ENCODE measurements at regions not wholly inside any gene's neighbourhood (a gene's known extent, or its start where the extent isn't known, plus 50 kb on each side); places are given as distances from the start of the nearest gene placed in this dataset.
"Not testable (repeated sequence)": the region's sequence is repeated elsewhere in the genome, so short reads cannot be mapped to it uniquely, and the experiment has no call there.

DNA sequence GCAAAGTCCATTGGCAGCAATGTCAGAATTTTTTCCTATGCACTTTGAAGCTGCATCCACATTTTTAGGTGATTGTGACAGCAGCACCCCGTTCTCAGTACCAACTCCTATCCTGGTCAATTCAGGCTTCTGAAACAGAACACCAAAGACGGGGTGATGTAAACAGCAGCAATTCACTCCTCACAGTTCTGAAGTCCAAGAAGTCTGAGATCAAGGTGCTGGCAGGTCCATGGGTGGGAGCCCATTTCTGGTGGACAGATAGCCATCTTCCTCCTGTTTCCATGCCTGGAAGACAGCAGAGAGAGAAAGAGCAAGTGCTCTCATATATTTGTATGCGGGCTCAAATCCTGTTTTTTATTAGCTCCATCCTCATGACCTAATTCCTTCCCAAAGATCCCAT, 471.2 kb downstream of the BRD1 start:
- no peak for DNase-seq

GRCh38 chr22:49355211-49355920, 472.3 kb downstream of the BRD1 start:
- no peak for DNase-seq

- no peak for DNase-seq
Measured at GRCh38 chr22:49354516-49355210, 473.0 kb downstream of the BRD1 start.

GRCh38 chr22:49353235-49353634, 474.4 kb downstream of the BRD1 start:
- no peak for DNase-seq

DNA sequence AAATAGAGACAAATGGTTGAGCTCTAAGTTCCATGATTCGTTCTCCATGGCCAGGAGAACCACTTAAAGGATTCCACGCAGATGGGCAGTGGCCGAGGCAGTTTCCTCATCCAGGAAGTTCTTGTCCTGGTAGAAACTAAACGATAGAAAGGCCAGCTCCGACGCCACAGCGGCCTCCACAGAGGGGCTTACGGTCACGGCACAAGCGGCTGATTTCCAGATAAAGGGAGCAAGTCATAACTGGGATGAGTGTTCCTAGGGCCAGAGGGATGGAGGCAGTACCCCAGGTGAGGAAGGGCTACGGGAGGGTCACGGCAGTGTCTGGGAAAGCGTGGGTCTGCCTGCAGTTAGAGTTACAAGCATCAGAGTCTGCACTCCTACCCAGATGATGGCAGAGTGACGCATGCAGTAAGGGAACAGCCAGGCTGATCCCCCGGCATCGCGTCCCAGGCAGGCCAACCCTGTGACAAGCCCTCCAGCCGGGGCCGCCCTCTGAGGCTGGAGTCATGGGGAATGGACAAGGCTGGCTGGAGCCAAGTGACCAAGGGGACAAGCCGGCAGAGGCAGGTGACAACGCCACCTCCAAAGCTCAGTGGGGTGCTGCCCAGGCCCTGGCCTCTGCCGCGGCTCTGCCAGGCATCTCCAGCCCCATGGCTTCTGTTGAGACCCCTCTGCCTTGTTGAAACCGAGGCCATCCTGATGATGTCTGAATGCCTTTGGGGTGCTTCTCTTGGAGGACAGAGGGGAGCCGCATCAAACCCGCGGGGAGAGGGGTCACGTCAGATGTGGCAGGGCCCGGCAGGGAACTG, 475.1 kb downstream of the BRD1 start:
- DNase-seq, result no peak

DNA sequence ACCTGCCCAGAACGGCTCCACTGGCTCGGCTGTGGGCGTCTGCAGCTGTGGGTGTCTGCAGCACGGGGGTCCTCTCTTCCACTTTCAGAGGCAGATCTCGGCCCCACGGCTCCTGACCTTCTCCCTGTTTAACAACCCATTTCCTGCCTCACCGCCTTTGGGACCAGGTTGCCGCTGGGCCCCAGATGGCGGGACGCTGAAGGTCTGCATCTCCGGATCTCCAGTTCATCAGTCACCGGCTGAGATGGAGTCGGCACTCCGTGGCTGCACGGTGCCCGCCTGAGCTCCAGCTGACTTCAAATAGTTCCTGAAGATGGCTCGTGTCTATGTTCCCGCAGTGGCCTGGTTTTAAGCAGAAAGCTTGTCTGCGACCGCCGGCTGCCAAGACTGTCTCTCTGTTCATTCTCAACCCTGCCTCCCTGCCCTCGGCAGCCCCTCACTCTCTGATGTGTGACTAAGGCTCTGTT, 475.9 kb downstream of the BRD1 start:
- DNase-seq, result no peak

DNA sequence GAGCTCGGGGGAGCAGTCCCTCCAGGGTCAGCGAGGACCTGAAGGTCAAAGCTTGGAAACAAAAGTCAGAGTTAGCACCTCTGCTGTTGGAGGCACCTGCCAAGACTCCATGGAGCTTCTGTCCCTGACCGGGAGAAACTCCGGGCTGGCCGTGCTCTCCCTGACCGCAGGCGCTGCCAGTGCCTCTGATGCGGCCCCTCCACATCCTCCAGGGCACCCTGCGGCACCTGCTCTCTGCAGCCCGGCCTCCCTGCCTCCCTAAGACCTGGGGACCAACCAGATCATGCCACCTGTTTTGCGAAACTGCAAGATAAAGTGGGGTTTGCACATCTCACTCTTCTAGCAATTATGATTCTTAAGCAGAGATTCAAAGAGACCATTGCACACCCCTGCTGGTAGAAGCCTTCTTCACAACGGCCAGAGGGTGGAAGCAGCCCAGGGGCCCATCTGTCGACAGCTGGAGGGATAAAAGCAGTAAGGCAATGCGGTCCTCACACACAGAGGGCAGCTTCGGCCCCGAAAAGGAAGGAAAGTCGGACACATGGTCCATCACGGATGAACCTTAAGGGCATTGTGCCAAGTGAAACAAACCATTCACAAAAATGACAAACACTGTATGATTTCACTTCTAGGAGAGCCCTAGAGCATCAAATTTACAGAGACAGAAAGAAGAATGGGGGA, 477.1 kb downstream of the BRD1 start:
- no peak for DNase-seq

- no peak for DNase-seq
Measured at GRCh38 chr22:49349841-49350381, 477.8 kb downstream of the BRD1 start.

DNA sequence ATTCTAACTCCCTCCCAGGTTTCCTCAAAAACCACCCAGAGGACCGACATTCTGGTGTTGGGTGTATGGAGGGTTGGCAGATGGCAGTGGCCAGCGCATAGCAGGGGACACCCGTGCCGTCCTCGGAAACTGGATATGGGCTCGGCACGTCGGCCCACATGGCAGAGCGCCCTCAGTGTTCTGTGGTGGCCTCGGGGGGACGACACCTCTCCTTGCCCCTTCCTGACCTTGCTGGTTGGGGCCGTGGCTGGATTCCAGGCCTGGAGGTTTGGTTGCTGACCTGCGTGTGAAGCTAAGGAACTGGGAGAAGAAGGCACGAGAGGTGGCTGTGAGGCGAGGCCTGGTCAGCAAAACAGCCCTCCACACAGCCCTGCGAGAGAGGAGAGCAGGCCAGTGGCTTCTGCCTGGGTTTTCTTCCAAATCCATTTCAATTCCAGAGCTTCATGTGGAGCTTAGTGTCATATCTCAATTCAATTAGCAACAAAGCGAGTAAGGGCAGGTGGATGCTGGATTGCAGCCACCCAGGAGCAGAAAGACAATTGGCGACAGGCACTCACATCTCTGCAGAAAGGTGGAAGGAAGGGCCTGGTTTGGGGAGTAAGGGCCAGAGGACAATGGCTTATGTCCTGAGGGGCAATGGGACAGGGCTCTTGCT, 478.4 kb downstream of the BRD1 start:
- DNase-seq, result no peak

DNA sequence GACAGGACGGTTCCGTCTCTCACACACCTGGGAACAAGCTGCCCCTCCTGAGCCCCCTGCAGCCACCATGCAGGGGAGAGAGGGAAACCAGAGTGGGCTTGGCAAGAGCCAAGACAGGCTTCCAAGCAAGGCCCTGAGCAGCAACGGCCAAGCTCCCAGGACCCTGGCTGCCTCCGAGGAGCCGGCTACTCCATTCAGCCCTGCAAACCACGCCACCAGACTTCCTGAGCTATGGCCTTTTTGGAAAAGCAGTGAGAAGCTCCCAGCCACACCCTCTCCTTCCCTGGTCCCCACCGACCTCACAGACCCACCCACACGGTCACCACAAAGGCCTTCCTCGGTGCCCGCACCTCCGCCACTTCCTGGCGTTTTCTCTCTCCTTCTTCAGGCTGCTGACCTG, 479.0 kb downstream of the BRD1 start:
- DNase-seq, result no peak

DNA sequence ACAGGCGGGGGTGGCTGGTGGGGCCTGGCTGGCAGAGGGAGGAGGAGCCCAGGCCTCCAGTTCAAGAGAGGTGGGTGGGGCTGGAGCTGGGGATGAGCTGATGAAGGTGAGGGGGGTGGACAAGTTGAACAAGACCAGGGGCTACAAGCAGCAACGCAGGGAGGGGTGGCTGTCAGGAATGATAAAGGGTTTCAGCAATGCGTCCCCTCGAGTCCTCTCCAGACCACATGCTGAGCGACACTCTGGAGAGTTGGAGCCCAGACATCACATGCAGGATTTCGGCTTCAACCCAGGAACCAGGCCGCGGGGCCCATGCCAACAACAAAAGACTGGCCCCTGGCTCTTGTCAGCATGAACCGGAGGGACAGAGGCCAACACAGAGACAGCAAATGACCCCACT, 480.3 kb downstream of the BRD1 start:
- DNase-seq, result no peak

DNA sequence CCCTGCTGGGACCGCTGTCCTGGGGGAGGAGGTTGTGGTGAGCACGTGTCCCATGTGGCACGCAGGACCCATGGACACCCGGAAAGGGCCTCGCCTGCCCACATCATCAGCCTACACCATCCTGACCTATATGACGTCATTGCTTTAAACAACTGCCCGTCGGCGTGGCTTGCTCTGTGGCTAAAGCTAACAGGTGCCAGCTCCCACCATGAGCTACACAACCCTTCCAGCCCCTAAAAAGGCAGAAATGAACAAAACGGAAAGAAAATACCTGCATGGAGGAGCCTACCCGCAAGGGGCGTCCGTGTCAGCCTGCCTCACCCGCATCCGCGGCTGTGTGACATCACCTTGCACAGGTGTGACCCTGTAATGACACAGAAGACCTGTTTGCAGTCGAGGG, 481.8 kb downstream of the BRD1 start:
- DNase-seq, result no peak

DNA sequence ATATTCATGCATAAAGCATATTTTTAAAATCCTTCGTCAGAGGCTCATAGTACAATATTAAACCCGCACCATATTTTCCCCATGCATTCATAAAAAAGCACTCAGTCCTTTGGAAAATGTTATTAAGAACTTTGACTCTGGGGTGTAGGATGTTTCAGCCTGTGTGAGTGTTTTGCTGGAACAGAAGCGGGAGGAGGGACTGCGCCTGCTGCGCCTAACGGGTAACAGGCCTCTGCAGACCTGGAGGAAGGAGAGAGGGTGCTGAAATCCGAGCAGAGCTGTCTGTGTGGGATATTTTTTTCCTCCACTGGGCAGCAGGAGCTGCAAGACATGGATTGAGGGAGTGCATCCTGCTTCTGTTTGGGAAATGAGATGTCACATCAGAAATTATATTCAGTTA, 483.0 kb downstream of the BRD1 start:
- no peak for DNase-seq

- DNase-seq, result no peak
Measured at GRCh38 chr22:49344161-49344560, 483.5 kb downstream of the BRD1 start.

- DNase-seq, result no peak
Measured at GRCh38 chr22:49340406-49340805, 487.3 kb downstream of the BRD1 start.

GRCh38 chr22:49336483-49336882, 491.2 kb downstream of the BRD1 start:
- not testable (repeated sequence) for DNase-seq

DNA sequence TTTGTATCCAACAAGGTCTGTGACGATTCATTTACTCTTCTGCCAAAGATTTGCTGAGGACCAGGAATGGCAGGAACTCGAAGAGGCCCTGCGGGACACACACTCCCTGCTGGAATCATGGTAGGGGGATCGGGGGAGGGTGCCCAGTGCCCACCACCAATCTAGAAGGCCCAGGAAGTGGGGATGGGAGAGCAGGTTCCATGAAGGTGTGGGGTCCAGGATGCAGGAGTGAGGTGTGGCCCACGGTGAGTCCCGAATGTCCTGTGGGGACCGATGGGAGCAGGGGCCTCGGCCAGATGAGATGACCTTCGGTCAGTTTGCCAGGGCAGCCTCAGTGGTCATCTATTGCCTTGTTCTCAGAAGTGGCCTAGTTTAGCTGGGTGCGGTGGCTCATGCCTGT, 492.7 kb downstream of the BRD1 start:
- no peak for DNase-seq

GRCh38 chr22:49334449-49334789, 493.3 kb downstream of the BRD1 start:
- DNase-seq, result no peak

DNA sequence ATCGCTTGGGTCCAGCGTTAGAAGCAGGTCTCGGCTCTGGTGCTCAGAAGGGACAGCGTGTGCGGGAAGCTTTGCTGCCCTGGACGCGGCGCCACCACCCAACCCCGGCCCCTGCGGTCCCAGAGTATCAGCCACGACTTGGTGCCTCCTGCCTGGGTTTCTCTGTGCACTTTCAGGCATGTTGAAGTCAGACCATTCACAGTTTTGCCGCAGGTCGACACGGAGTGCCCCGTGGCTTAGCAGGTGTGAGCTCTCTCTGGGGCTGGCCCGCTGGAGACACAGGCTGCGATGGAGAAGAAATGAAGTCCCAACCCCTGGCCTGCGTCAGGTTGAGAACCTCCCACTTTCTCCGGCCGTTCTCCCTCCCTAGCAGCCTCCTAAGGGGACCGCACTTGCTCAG, 494.5 kb downstream of the BRD1 start:
- no peak for DNase-seq

DNA sequence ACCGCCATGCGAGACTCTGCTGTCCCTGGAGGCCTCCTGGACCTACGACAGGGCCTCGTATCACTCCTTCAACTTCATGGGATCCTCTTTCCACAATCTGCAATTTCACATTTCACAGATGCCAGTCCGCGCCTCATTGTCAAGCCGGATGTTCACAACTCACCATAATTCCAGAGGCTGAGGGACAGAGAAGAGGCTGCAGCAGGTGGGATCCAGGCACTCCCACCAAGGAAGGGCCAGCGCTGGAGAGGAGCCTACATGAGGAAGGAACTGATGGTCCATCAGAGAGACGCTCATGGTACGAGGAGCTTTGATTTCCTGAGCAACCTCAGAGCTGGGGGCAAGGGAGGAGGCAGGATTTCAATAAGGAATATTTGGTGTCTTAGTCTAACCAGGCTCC, 495.0 kb downstream of the BRD1 start:
- DNase-seq, result no peak

DNA sequence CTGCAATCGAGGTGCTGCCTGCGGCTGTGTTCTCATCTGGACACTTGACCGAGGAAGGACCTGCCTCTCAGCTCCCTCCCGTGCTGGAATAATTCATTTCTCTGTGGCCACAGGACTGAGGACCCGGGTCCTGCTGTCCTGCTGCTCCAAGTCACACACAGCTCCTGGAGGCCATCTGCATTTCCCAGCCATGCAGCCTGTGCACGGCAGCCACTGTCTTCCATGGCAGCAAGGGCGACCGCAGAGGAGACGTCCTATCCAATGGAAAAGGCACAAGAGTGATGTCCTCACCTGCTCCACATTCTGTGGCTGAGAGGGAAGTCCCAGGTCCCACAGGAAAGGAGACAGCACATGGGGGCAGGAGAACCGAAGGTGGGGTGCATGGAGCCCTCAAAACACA, 495.8 kb downstream of the BRD1 start:
- DNase-seq, result no peak

DNA sequence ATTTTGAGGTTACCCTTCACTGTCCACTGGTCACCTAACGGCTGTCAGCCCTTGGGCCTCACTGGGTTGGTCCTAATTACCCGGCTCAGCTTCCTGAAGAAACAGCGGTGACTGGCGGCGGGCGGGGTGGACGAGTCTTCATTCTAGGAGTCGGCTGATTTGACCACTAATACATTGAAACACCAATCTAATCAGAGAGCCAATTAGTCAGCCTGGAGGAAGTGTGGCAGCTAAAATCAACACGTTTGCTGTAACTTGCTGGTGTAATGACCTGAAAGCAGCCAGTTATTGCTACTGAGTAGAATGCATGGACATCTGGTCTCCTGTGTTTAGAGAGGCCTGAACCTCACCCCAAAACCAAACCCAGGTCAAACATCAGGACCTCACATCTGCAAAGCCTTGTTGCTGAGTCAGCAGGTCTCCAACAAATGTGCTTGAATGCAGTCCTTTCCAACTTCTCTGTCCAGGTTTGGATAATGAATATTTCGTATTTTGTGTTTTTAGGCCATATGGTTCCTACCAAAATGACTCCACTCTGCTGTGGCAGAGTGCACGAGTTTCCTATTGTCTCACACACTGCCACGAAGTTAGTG, 496.4 kb downstream of the BRD1 start:
- no peak for DNase-seq
